Left cardiac atrium (tissue), 4 donors: ENCODE measurements at regions not wholly inside any gene's neighbourhood (a gene's known extent, or its start where the extent isn't known, plus 50 kb on each side); places are given as distances from the start of the nearest gene placed in this dataset.

Experiments used
- ATAC-seq, 2 donors: fragments of 200-7000 bp; cut with Tn5 transposase; one replicate each; pipeline ENCODE4 v1.9.1; 2020; ENCODE audit warnings: mild to moderate bottlenecking in 2 of 2, moderate library complexity in 2 of 2
- DNase-seq: peaks from one replicate; pipeline ENCODE4 v3.0.0-alpha.2; 2020
- intact Hi-C, 2 donors: fragments of 100-400 bp; cut with DNase I; formaldehyde crosslinking; loops; one replicate each; pipeline versions ENCODE4 v1.14.1 to v1.15.1; 2022 to 2023
- donor health status: DM: no; HTN: yes; CAD: no.
- donor health status: DM: no; HTN: yes; CAD: no; lungs with severe emphysema.
- donor health status: DM: yes; HTN: yes; CAD: no.
- donor health status: Dilated cardiomyopathy.

DNA sequence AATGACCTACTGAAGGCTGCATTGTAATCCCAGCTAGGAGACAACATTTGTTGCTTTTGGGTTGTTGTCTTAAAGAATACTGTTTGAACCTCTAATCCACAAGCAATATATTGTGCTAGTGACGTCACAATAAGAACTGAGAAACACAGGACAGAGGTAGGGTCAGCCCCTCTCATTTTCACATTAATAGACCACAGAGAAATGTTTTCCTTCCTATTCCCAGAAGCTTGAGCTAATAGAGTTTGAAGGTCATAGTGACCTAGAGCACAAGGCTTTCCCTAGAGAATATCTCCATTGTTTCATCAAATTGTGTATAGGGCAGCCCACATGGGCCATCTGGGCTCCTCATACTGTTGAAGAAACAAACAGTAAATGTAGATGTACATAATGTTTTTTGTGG is 300.9 kb upstream of the AKR1E2 start:
- intact Hi-C loops: no loop called here
- no peak for ATAC-seq
- DNase-seq: no peak

GRCh38 chr10:4522296-4523000 is 303.6 kb upstream of the AKR1E2 start:
- no peak for DNase-seq
- intact Hi-C loops: no loop called here
- no peak for ATAC-seq

- intact Hi-C loops: loop anchor here in 1 of 2 donors (5.0 kb wide), 1 partner anchor 137 kb away; no protein-coding TSS in a partner anchor
- peak; percentile 21 to 81 for ATAC-seq
- no peak for DNase-seq
These were observed 306.2 kb upstream of the AKR1E2 start for GRCh38 chr10:4519658-4520402.

GRCh38 chr10:4517746-4518145 is 308.3 kb upstream of the AKR1E2 start:
- DNase-seq (no peak), ATAC-seq (no peak)
- intact Hi-C loops: loop anchor here in 1 of 2 donors (5.0 kb wide), 1 partner anchor 140 kb away; no protein-coding TSS in a partner anchor

DNA sequence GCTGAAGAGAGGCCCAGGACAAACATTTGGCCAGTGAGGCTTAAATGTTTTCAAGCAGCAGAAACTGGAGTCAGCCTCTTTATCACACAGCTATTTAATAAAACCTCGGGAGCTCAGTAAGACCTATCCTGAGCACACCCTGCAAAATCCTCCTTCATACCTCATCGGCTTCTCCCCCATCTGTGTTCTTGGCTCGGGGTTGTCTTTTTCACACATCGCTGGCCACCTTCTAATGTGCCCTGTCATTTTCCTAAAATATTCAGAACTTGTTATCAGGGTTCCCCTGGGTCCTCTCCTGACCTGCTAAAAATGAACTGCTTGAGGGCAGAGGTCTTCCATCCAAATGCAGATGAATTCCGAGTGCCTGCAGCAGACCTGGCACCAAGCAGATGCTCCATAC is 310.3 kb upstream of the AKR1E2 start:
- ATAC-seq (peak in 1 of 2 donors; percentile 58), DNase-seq (no peak)
- intact Hi-C loops: loop anchor here in 1 of 2 donors (5.0 kb wide), 1 partner anchor 142 kb away; no protein-coding TSS in a partner anchor

- peak; percentile 72 for DNase-seq
- ATAC-seq: peak; percentile 42 to 70
- intact Hi-C loops: loop anchor here (5.0 kb wide), 1 partner anchor 143 kb away; no protein-coding TSS in a partner anchor
These were observed 311.4 kb upstream of the AKR1E2 start for GRCh38 chr10:4514445-4515108.

- intact Hi-C loops: loop anchor here in 1 of 2 donors (2.0 to 5.0 kb wide), 2 partner anchors 145 to 254 kb away; no protein-coding TSS in a partner anchor
- ATAC-seq (peak; percentile 78 to 79), DNase-seq (peak; percentile 62)
These were observed 313.3 kb upstream of the AKR1E2 start for GRCh38 chr10:4512671-4513240.

DNA sequence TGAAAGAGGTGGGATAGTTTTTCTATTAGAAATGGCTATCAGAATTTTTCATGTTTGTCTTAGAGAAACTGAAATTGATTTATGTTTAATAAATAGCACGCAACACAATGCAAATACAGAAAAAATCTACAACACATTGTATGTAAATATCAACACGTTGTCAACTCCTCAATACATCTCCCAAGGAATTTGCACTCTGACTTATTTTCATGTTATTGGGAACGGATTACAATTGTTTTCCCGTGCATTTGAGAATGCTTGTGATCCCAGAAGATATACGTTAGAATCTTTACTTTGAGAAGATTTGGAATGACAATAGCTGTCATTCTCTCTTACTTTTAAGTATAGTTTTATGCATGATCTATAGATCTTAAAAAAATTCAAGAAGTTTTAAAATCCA is 313.8 kb upstream of the AKR1E2 start:
- intact Hi-C loops: loop anchor here in 1 of 2 donors (2.0 to 5.0 kb wide), 2 partner anchors 145 to 255 kb away; no protein-coding TSS in a partner anchor
- no peak for DNase-seq
- ATAC-seq: no peak

- no peak for DNase-seq
- ATAC-seq: no peak
- intact Hi-C loops: loop anchor here in 1 of 2 donors (5.0 kb wide), 1 partner anchor 146 kb away; no protein-coding TSS in a partner anchor
These were observed 314.5 kb upstream of the AKR1E2 start for GRCh38 chr10:4511509-4511908.

- no peak for ATAC-seq
- no peak for DNase-seq
- intact Hi-C loops: loop anchor here in 1 of 2 donors (10.0 kb wide), 1 partner anchor 415 kb away; no protein-coding TSS in a partner anchor
These were observed 316.6 kb upstream of the AKR1E2 start for GRCh38 chr10:4509405-4509804.

DNA sequence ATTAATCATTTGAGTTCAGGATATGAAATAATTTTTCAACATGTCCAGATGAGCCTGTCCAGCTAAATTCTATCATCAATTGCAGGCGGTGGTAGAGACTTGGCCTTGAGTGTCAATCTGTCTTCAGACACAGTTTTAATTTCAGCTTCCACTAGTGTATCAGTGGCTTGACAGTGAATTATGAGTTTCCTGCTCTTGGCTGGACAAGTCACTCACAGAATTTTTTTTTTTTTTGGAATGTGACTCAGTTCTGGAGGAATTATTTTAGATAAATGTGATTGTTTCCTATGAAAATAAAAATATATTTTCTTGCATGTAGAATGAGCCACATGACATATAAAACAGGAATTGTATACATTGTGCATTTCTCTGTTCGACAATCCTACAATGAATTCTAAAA is 319.9 kb upstream of the AKR1E2 start:
- no peak for DNase-seq
- intact Hi-C loops: loop anchor here in 1 of 2 donors (10.0 kb wide), 1 partner anchor 411 kb away; no protein-coding TSS in a partner anchor
- no peak for ATAC-seq

- intact Hi-C loops: loop anchor here in 1 of 2 donors (10.0 kb wide), 1 partner anchor 410 kb away; no protein-coding TSS in a partner anchor
- DNase-seq: no peak
- peak; percentile 43 to 44 for ATAC-seq
These were observed 321.5 kb upstream of the AKR1E2 start for GRCh38 chr10:4504550-4504949.

DNA sequence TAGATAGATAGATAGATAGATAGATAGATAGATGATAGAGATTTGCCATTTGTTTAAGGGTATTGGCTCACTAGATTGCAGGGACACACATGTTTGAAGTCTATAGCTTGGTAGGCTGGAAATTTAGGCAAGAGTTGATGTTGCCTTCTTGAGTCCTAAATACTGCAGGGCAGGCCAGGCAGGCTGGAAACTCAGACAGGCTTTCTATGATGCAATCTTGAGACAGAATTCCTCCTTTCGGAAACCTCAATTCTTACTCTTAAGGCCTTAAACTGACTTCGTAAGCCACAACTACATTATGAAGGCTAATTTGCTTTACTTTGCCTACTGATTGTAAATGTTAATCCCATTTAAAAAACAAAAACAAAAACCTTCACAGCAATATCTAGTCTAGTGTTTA is 322.9 kb upstream of the AKR1E2 start:
- intact Hi-C loops: loop anchor here in 1 of 2 donors (10.0 kb wide), 1 partner anchor 408 kb away; no protein-coding TSS in a partner anchor
- ATAC-seq: no peak
- DNase-seq: no peak

GRCh38 chr10:4501306-4501705 is 324.7 kb upstream of the AKR1E2 start:
- no peak for DNase-seq
- ATAC-seq: no peak
- intact Hi-C loops: loop anchor here in 1 of 2 donors (10.0 kb wide), 1 partner anchor 407 kb away; no protein-coding TSS in a partner anchor

- peak; percentile 68 to 81 for ATAC-seq
- DNase-seq: no peak
- intact Hi-C loops: no loop called here
These were observed 327.2 kb upstream of the AKR1E2 start for GRCh38 chr10:4498711-4499251.

DNA sequence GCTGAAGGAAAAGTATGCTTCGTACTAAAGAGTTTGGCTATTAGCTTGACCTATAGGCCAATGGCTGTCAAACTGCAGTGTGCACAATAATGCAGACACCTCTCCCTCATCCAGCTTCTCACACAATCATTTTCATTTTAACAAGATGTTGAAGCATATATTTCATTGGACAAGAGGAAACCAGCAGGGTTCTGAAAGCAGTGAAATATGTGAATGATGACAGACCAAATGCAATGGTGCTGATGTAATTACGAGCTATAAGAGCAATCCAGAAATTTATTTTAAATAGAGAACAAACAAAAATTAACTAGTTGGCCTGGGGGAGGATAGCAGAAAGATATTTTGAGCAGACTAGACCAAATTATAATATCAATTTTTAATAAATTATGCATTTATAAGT is 331.5 kb upstream of the AKR1E2 start:
- no peak for DNase-seq
- ATAC-seq: no peak
- intact Hi-C loops: no loop called here

DNA sequence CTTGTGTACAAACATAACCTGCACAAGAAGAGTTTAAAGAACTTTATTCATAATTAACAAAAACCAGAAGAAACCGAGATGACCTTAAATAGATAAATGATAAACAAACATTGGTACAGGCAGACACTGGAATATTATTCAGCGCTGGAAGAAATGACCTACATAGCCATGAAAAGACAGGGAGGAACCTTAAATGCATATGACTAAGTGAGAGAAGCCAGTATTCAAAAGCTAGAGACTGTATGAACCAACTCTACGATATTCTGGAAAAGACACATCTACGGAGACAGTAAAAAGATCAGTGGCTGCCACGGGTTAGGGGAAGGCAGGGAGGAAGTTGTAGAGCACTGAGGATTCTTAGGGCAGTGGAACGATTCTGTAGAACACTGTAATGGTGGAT is 333.8 kb upstream of the AKR1E2 start:
- intact Hi-C loops: no loop called here
- ATAC-seq: no peak
- DNase-seq: no peak

GRCh38 chr10:4488904-4489303 is 337.1 kb upstream of the AKR1E2 start:
- DNase-seq: no peak
- intact Hi-C loops: no loop called here

GRCh38 chr10:4485636-4486035 is 340.4 kb upstream of the AKR1E2 start:
- intact Hi-C loops: no loop called here
- DNase-seq (no peak), ATAC-seq (no peak)

More at GRCh38 chr10:4488904-4489303, 337.1 kb upstream of the AKR1E2 start:
- no peak for ATAC-seq
